Breast epithelium (tissue), 3 donors: ENCODE measurements at regions not wholly inside any gene's neighbourhood (a gene's known extent, or its start where the extent isn't known, plus 50 kb on each side); places are given as distances from the start of the nearest gene placed in this dataset.

Experiments used
- CTCF ChIP-seq, 3 donors: fragments of 450-650 bp; IDR thresholded peaks; one replicate each; pipeline ENCODE4 v1.5.1; 2016 to 2017; ENCODE audit warnings: antibody characterized with exemption in 3 of 3, mild to moderate bottlenecking in 3 of 3, moderate library complexity in 3 of 3
- POLR2A ChIP-seq: fragments of 450-650 bp; IDR thresholded peaks from one replicate; pipeline ENCODE4 v1.6.1; 2016; ENCODE audit warnings: antibody characterized with exemption, mild to moderate bottlenecking, moderate library complexity
- POLR2AphosphoS5 ChIP-seq, 3 donors: sonication (generic); formaldehyde crosslinking; IDR thresholded peaks; one replicate each; pipeline ENCODE4 v1.6.1; 2017; ENCODE audit warnings: antibody characterized with exemption in 3 of 3

DNA sequence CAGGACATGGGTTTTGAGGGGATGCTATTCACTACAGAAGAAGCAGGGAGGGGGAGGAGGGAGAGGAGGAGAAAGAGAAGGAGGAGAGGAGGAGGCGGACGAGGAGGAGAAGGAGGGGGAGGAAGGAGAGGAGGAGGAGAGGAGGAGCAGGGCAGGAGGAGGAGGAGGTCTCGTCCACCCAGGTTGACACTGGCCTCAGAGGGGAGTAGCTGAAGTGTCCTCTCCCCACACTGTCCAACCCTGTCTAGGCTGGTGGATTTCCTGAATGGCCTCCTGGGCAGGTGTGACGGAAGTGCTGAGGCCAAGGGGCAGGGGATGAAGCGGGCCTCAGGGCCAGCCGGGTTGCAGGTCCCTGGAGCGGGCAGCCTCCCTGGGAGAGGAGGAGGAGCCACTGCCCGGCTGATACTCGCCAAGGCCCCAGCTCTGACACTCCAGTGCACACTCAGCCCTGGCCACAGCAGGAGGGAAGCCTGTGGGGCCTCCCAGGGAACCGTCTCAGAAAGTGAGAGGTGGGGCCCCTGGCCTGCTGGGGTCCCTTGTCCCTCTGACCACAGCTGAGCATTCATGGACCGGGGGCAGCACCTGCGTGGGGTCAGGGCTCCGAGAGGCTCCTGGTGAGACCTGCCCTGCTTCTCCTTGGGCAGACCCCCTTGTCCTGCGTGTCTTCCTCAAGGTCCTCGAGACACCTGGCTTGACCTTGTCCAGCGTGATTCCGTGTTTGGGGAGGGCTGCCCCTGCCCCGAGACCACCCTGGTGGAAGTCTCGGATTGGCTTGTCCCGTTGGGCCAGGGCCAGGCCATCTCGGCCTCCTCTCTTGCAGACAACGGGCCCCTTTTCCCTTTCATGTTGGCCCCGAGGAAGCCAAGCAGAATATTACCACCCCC is 200.6 kb upstream of the CIBAR2 start:
- TF ChIP-seq POLR2AphosphoS5 (IDR thresholded peaks at IDR 0.05) (no peak), POLR2A (no peak), CTCF (IDR thresholded peaks at IDR 0.05) (no peak)
